Stimulated activated CD4-positive, alpha-beta T cell treated with anti-CD3 and anti-CD28 coated beads, Interleukin-12 subunit alpha, Interleukin-12 subunit beta, amount 100 ng/mL, for 24 hours (primary cell): ENCODE measurements at regions not wholly inside any gene's neighbourhood (a gene's known extent, or its start where the extent isn't known, plus 50 kb on each side); places are given as distances from the start of the nearest gene placed in this dataset.
"Not testable (repeated sequence)": the region's sequence is repeated elsewhere in the genome, so short reads cannot be mapped to it uniquely, and the experiment has no call there.

Source experiments
- DNase-seq, 2 experiments: peaks; one replicate each; pipeline ENCODE4 v3.0.0-alpha.2; 2020; ENCODE audit warnings: low read depth in 2 of 2

- DNase-seq: no peak
Measured at GRCh38 chr7:110480964-110481363, 610.0 kb upstream of the LRRN3 start.

DNA sequence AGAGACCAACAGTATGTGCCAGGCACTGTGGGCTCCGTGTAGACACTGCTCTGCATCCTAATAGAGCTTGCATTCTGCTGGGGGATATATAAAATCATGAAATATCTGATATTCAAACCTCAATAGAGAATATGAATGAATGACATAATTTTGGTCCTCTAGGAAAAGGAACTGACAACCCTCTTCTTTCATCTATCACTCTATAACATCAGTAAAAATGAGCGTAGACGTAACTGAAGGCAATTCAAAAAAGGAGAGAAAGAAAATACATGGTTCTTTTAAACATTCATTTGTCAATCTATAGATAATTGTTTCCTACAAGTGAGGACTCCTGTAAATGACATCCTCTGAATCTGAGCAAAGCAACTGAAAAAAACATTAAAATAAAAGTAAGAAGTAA lies 607.4 kb upstream of the LRRN3 start:
- no peak for DNase-seq

DNA sequence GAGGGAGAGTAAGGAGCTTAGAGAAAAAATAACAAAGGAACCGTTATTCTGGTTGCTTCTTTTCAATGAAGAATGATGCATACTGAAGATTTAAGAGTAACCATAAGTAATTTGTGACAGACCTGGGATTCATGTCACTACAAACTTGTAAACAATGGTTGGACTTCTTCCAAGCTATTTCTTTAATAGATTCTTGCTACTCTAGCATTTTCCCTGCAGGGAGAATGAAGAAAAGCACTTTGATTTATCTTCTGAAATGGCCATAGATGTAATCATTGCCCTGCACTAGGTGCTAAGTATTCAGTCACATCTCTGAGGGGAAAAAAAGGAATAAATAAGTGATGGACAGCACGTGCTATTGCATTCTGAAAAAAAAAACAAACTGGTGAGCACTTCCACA lies 606.6 kb upstream of the LRRN3 start:
- DNase-seq: no peak

DNA sequence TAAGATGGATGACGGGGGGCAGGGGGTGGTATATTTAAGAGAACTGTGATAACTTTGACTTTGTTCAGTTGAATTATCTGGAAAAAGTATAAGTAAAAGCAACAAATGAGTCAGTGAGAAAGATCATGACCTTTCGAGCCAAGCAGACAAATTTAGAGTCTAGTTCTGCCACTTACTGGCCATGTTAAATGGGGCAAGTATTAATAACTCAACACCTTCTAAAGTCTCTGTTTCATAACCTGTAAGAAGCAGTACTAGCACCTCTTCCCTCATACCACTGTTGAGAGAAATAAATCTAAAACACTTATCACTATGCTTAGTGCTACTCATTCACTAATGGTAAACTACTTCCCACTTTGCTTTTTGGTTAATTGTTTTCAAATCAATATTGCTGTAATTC lies 604.4 kb upstream of the LRRN3 start:
- DNase-seq: no peak

DNA sequence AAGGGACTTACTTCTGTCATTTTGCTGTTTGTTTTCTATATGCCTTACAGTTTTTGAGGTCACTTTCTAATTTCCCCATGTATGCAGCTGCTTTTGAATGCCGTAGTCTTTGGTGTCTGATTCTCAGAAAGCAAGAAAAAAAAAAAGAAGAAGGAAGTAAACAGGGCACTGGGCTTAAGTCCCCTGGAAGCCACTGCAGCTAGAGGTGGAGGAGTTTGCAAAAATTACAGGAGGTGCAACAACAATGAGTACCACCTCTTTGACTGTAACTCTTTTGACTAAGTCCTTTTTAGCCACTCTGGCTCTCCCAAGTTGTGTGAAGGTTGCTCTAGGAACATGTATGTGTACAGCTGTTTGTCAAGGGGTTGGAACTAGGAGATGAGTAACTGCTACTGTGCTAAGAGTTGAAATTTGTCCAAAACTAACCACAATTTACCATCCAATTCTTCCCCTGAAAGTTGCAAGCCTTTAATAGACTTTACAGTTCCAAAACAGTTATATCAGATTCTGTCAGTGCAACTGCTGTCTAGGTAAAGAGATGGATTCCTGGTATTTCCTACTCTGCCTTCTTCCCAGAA lies 588.0 kb upstream of the LRRN3 start:
- DNase-seq: no peak

DNA sequence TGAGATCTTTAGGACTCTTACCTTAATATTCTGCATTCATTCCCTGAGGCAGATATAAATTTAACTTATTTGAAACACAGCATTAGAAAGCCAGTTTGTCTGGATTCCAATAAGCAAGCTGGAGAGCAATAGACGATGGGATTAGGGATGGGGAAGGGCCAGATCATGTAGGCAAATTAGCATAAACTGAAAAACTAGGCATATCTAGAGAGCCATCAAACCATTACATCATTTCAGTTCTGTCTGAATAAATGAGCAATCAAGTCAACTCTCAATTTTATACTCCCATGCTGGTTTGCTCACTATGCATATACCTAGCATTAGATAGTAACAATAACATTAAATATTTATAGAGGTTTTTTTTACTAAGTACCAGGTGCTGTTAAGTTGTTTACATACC lies 583.6 kb upstream of the LRRN3 start:
- no peak for DNase-seq

DNA sequence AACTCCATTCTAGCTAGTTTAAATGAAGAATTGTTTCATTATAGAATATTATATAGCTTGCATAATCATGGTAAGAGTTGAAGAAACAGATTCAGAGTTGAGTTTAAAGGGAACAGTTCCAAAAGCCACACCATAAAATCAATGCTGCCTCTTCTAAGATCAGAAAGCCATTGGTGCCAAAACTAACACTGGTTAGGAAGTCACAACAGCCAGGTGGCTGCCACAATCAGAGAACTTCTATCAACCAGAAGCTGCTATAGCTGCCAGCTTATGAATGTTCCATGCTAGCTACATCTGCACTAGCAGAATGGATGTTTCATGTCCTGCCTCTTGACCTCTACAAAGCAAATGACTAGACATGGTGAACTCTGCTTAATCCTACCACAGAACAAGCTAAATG lies 583.1 kb upstream of the LRRN3 start:
- DNase-seq: no peak

DNA sequence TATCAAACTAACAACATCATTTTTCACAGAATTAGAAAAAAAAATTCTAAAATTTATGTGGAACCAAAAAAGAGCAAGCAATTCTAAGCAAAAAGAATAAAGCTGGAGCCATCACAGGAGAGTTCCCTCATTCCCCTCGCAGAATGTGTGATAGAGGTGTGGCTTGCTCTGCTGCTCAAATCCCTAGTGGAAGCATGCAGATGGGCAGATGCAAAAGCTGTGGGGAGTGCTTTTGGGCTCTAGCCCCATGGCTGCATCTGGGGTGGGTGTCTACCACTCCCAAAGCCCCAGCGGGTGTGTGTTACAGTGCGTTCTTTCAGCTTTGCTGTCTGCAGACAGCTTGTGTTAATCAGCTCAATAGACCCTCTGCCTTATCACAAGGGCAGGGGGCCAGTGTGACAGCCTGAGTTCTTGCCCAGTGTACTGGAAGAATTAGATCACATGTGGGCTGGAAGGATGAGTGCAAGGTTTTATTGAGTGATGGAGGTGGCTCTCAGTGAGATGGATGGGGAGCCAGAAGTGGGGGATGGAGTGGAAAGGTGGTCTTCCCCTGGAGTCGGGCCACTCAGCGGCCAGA lies 575.9 kb upstream of the LRRN3 start:
- DNase-seq: not testable (repeated sequence)

DNA sequence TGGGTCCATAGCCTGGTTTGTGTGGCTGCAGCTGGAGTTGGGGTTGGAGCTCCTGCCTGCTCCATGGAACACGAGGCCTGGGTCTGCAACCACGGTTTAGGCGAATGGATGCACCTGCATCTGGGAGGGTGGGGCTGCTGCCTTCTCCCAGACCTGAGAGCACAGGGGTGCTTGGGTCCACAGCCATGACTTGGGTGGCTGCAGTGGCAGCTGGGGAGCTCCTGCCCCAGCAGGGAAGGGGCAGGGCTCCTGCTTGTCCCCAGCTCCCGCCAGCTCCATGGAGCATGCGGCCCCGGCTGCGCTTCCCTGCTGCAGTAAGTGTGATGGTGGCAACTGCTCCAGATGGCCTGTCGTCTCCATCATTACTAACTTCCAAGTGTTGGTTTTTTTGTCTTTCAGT lies 571.1 kb upstream of the LRRN3 start:
- DNase-seq: no peak

DNA sequence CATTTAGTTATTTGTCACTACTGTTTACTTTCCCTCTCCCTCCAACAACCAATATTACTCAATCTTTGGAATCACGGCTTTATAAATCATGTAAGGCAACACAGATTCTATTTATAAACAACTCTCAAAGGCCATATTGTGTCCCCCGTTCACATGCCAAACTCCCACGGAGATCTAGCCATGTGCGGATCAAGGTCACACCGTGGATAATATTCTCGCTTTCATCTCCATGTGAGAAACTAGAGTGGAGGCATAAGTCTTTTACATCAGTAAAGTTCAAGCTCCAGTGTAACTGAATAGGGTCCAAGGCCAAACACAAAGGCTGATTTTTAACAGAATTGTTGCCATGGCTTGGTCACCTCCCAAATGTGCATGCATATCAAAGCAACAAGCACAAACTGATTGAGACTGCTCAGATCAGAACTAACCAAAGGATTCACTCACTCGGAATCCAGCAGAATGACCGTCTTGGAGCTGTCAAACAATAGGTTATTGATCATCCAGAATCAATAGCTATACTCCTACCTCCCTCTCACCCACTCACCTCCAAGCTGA lies 569.5 kb upstream of the LRRN3 start:
- DNase-seq: no peak

DNA sequence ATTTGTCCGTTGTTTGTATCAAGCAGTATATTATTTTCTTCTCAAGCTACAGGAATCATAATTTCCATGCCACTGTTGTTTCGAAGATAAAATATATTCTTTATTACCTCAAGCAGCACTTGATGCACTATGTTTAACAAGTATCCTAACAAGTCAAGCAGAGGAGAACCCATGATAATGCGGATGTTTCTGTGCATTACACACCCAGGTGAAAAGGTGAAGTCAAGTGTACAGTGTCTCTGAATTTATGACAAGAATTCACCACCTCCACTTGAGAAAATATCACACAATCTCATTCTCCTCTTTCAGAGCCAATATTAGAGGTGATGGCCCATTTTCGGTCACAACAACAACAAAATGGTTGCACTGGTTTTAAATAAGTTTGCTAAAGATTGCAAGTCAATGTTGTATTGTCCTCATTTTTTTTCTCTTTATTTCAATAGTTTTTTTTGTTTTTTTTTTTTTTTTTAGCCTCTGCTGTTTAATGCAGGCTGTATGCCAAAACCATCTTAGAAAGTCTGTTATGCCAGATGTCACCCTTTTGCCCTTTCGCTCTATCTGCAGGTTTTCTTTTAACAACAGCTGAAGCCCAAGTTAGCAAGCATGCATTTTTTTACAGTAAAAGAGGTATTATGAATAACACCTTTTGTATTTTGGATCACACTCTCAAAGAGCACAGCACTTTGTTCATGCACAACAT lies 568.7 kb upstream of the LRRN3 start:
- DNase-seq: no peak

- DNase-seq: no peak
Measured at GRCh38 chr7:110522761-110523200, 568.1 kb upstream of the LRRN3 start.

- DNase-seq: no peak
Measured at GRCh38 chr7:110529175-110529574, 561.8 kb upstream of the LRRN3 start.

DNA sequence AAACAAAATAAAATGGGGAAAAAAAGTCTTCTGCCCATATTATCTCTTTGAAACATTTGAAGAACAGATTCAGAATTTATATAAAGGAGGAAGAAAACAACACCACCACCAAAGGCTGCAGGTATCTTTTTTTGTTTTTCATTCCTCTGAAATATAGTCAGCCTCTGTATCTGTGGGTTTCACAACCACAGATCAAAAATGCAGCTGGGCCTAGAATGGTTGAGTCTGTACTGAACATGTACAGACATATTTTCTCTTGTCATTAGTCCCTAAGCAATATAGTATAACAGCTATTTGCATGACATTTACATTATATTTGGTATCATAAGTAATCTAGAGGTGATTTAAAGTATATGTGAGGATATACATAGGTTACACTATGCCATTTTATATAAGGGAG lies 559.7 kb upstream of the LRRN3 start:
- DNase-seq: no peak

- no peak for DNase-seq
Measured at GRCh38 chr7:110534241-110534931, 556.5 kb upstream of the LRRN3 start.

DNA sequence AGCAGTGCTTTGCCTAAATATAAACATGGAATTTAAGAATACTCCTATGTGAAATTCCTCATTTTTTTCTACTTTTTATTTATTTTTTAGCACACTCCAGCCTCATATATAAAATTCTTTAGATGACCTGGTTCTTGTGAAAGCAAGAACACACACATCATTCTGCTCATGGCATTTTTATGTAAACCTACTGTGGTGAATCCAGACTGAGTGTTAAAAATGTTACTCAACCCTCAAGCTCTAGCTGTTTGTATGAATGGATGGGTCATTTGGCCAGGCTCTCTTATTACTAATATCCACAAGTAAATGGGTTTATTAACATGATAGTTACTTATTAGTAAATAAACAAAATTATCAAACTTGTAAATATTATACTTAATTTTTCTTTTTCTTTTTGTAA lies 551.7 kb upstream of the LRRN3 start:
- DNase-seq: no peak

GRCh38 chr7:110541962-110542361 lies 549.0 kb upstream of the LRRN3 start:
- no peak for DNase-seq

- no peak for DNase-seq
Measured at GRCh38 chr7:110544194-110544593, 546.7 kb upstream of the LRRN3 start.

DNA sequence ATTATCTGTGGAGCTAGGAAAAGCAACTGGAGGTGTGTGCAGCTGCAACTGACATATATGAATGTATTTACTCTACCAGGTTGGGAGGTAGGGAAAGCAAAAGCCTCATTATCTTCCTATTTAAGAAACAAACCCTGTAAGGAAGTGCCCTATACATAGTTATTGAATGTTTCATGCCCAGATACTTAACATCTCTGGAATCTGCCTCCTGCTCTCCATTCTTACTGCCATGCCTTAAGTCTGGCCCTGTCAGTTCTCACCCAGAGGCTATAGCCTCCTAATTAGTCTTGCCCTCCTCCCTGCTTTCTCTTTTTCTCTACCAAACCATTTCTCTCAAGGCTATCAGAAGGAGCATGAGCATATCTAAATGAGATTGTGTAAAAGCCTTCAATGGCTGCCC lies 542.6 kb upstream of the LRRN3 start:
- DNase-seq: no peak

DNA sequence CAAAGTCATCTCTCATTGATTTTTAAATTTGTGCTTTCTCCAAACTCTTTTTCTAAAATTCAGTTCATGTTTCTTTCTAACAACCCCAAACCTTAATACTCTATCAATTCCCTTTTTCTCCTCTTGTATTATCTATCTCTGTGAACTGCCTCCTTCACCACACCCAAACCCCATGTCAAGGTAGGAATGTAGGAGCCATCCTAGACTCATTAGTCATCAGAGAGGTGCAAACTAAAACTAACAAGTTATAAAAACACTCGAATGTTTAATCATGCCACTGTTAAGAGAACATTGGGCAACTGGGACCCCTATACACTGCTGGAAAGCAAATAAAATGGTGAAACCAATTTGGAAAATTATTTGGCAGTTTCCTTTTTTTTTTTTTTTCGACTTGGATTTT lies 533.8 kb upstream of the LRRN3 start:
- DNase-seq: no peak

DNA sequence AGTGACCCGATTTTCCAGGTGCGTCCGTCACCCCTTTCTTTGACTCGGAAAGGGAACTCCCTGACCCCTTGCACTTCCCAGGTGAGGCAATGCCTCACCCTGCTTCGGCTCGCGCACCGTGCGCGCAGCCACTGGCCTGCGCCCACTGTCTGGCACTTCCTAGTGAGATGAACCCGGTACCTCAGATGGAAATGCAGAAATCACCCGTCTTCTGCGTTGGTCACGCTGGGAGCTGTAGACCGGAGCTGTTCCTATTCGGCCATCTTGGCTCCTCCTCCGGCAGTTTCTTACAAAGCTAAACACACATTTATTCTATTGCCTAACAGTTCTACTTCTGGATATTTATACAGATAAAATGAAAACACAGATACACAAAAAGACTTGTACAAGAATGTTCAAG lies 527.6 kb upstream of the LRRN3 start:
- not testable (repeated sequence) for DNase-seq

DNA sequence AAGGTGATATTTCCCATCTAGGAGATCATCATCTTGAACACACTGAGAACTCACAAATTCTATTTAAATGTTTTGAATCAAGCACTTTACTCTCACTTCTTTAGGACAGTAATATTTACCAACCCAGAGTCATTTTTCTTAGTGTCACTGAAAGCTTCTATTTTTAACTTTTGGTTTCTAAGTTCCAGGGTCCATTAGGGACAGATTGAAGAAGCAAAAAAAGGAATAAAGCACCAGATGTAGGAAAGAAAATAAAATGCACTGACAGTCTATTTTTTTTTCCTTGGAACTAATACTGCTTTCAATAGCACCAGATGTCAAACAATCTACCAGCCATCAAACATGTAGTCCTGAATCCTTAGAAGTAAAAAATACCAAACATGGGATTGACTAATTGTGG lies 526.7 kb upstream of the LRRN3 start:
- no peak for DNase-seq

GRCh38 chr7:110568388-110568787 lies 522.5 kb upstream of the LRRN3 start:
- DNase-seq: no peak
